HL-60 (cell line): ENCODE measurements at regions not wholly inside any gene's neighbourhood (a gene's known extent, or its start where the extent isn't known, plus 50 kb on each side); places are given as distances from the start of the nearest gene placed in this dataset.

Experiments used
- DNase-seq, 2 experiments: peaks; one replicate each; pipeline ENCODE4 v3.0.0-alpha.2; 2010 to 2020; ENCODE audit warnings: low read depth in 1 of 2, low spot score in 1 of 2
- H3K27ac ChIP-seq: fragments of 250-450 bp; sonication (Bioruptor Pico); replicated peaks from 2 replicates; pipeline ENCODE4 v1.5.1; 2020; ENCODE audit warnings: mild to moderate bottlenecking, moderate library complexity
- H3K27me3 ChIP-seq: fragments of 250-450 bp; sonication (Bioruptor Pico); 2 replicates; pipeline ENCODE4 v1.5.1; 2021; ENCODE audit warnings: mild to moderate bottlenecking, moderate library complexity; ENCODE audit not compliant: insufficient read depth, poor library complexity, severe bottlenecking
- H3K4me3 ChIP-seq: replicated peaks from 2 replicates; pipeline ENCODE4 v1.5.1; 2011; ENCODE audit warnings: mild to moderate bottlenecking, control low read depth, low read length; ENCODE audit not compliant: insufficient read depth
- CTCF ChIP-seq: IDR thresholded peaks from one replicate; pipeline ENCODE4 v1.5.1; 2011; ENCODE audit warnings: low read length, control low read depth, inconsistent platforms; ENCODE audit not compliant: insufficient read depth
- GABPA ChIP-seq: IDR thresholded peaks from 2 replicates; pipeline ENCODE4 v1.6.1; 2012; ENCODE audit warnings: low read depth
- POLR2AphosphoS5 ChIP-seq: IDR thresholded peaks from 2 replicates; pipeline ENCODE4 v1.6.1; 2012; ENCODE audit warnings: low read depth
- REST ChIP-seq: IDR thresholded peaks from 2 replicates; pipeline ENCODE4 v1.6.1; 2012; ENCODE audit warnings: low read depth; ENCODE audit not compliant: insufficient replicate concordance
- SPI1 ChIP-seq: IDR thresholded peaks from 2 replicates; pipeline ENCODE4 v1.6.1; 2012; ENCODE audit warnings: low read depth, mild to moderate bottlenecking, borderline replicate concordance

GRCh38 chr6:23377830-23378229 is 748.2 kb upstream of the NRSN1 start:
- no peak for DNase-seq
- no peaks in the 10 kb centered on the region for H3K27me3 ChIP-seq
- TF ChIP-seq REST = no peak
- TF ChIP-seq GABPA = no peak
- TF ChIP-seq POLR2AphosphoS5 = no peak
- no peak for TF ChIP-seq CTCF
- TF ChIP-seq SPI1 = no peak
- H3K27ac ChIP-seq = no peak overlapping the region
- H3K4me3 ChIP-seq = no peak overlapping the region

- Histone ChIP-seq H3K27me3 (no peaks in the 10 kb centered on the region), H3K27ac (no peak overlapping the region), H3K4me3 (no peak overlapping the region)
- no peak for TF ChIP-seq SPI1
- no peak for TF ChIP-seq GABPA
- no peak for TF ChIP-seq CTCF
- TF ChIP-seq REST = no peak
- no peak for TF ChIP-seq POLR2AphosphoS5
- no peak for DNase-seq
Measured at GRCh38 chr6:23380465-23380864, 745.5 kb upstream of the NRSN1 start.

GRCh38 chr6:23388086-23388783 is 737.8 kb upstream of the NRSN1 start:
- TF ChIP-seq SPI1 (no peak), GABPA (no peak), CTCF (no peak), POLR2AphosphoS5 (no peak), REST (no peak)
- Histone ChIP-seq H3K27ac (no peak overlapping the region), H3K4me3 (no peak overlapping the region), H3K27me3 (no peaks in the 10 kb centered on the region)
- DNase-seq = no peak
